Epithelial cell of prostate (primary cell): ENCODE measurements at regions not wholly inside any gene's neighbourhood (a gene's known extent, or its start where the extent isn't known, plus 50 kb on each side); places are given as distances from the start of the nearest gene placed in this dataset.
A peak's percentile ranks its signal among the peaks of the same experiment; 100 is the strongest.
"Not testable (repeated sequence)": the region's sequence is repeated elsewhere in the genome, so short reads cannot be mapped to it uniquely, and the experiment has no call there.

ENCODE experiments used
- DNase-seq: peaks from one replicate; pipeline ENCODE4 v3.0.0-alpha.2; 2011; ENCODE audit warnings: low read depth, low spot score
- H3K27ac ChIP-seq: fragments of 450-650 bp; 2 replicates; pipeline ENCODE4 v1.5.1; 2017; ENCODE audit warnings: mild to moderate bottlenecking

- DNase-seq = no peak
- H3K27ac ChIP-seq = no peak overlapping the region
These were observed 118.3 kb upstream of the FGGY start for GRCh38 chr1:59178339-59179187.

- H3K27ac ChIP-seq = no peak overlapping the region
- no peak for DNase-seq
These were observed 117.2 kb upstream of the FGGY start for GRCh38 chr1:59179673-59180072.

GRCh38 chr1:59180735-59181134 is 116.2 kb upstream of the FGGY start:
- DNase-seq = no peak
- H3K27ac ChIP-seq = no peak overlapping the region

- DNase-seq = no peak
- no peak overlapping the region for H3K27ac ChIP-seq
These were observed 113.1 kb upstream of the FGGY start for GRCh38 chr1:59183749-59184317.

GRCh38 chr1:59184365-59184905 is 112.5 kb upstream of the FGGY start:
- DNase-seq = no peak
- H3K27ac ChIP-seq = no peak overlapping the region

- DNase-seq = no peak
- no peak overlapping the region for H3K27ac ChIP-seq
These were observed 111.6 kb upstream of the FGGY start for GRCh38 chr1:59185163-59185860.

GRCh38 chr1:59186656-59187055 is 110.2 kb upstream of the FGGY start:
- no peak for DNase-seq
- no peak overlapping the region for H3K27ac ChIP-seq

- DNase-seq = no peak
- H3K27ac ChIP-seq = no peak overlapping the region
These were observed 108.3 kb upstream of the FGGY start for GRCh38 chr1:59188413-59189213.

- no peak overlapping the region for H3K27ac ChIP-seq
- no peak for DNase-seq
These were observed 103.3 kb upstream of the FGGY start for GRCh38 chr1:59193443-59194093.

GRCh38 chr1:59194621-59195020 is 102.3 kb upstream of the FGGY start:
- peak; percentile 8 for DNase-seq

GRCh38 chr1:59195151-59195550 is 101.7 kb upstream of the FGGY start:
- no peak overlapping the region for H3K27ac ChIP-seq
- DNase-seq = no peak

More at GRCh38 chr1:59194621-59195020, 102.3 kb upstream of the FGGY start:
- no peak overlapping the region for H3K27ac ChIP-seq

GRCh38 chr1:59198564-59198963 is 98.3 kb upstream of the FGGY start:
- H3K27ac ChIP-seq = no peak overlapping the region
- no peak for DNase-seq

- no peak overlapping the region for H3K27ac ChIP-seq
- no peak for DNase-seq
These were observed 97.7 kb upstream of the FGGY start for GRCh38 chr1:59199147-59199546.

- H3K27ac ChIP-seq = no peak overlapping the region
- DNase-seq = no peak
These were observed 97.0 kb upstream of the FGGY start for GRCh38 chr1:59199719-59200376.

- no peak overlapping the region for H3K27ac ChIP-seq
- no peak for DNase-seq
These were observed 95.6 kb upstream of the FGGY start for GRCh38 chr1:59201341-59201740.

- no peak for DNase-seq
- no peak overlapping the region for H3K27ac ChIP-seq
These were observed 94.4 kb upstream of the FGGY start for GRCh38 chr1:59202455-59202854.

GRCh38 chr1:59204001-59204400 is 92.9 kb upstream of the FGGY start:
- DNase-seq = no peak
- no peak overlapping the region for H3K27ac ChIP-seq

- H3K27ac ChIP-seq, DNase-seq: not testable (repeated sequence)
These were observed 90.3 kb upstream of the FGGY start for GRCh38 chr1:59206616-59207015.

- H3K27ac ChIP-seq, DNase-seq: not testable (repeated sequence)
These were observed 86.5 kb upstream of the FGGY start for GRCh38 chr1:59210430-59210829.
